HepG2 (cell line): ENCODE measurements at regions not wholly inside any gene's neighbourhood (a gene's known extent, or its start where the extent isn't known, plus 50 kb on each side); places are given as distances from the start of the nearest gene placed in this dataset.

ENCODE experiments used
- ATAC-seq: fragments of 200-7000 bp; cut with Tn5 transposase; 3 replicates; pipeline ENCODE4 v1.9.1; 2020; ENCODE audit warnings: mild to moderate bottlenecking, moderate library complexity
- BruUV-seq: library from RNA; stranded (reverse); fragments of 400-500 nt; replicated peaks from 2 replicates; lab custom pipeline; 2021; lab: Mats Ljungman, UMichigan
- CTCF ChIA-PET: fragments of 300-600 bp; formaldehyde crosslinking; extraction: SDS; loops from one replicate; lab custom pipeline; 2021; ENCODE audit warnings: low total read pairs, inconsistent platforms, low intra/inter-chr PET ratio; lab: Yijun Ruan, JAX
- POLR2A ChIA-PET: fragments of 350-600 bp; sonication (Branson Sonifier 250); formaldehyde crosslinking; loops from one replicate; lab custom pipeline; 2020; ENCODE audit warnings: antibody characterized with exemption, inconsistent platforms; lab: Yijun Ruan, JAX
- DNase-seq: peaks from one replicate; pipeline ENCODE4 v3.0.0-alpha.2; 2015; ENCODE audit warnings: low spot score
- FAIRE-seq: peaks from 3 replicates; lab custom pipeline; 2011; peaks lifted over from hg19 to GRCh38; lab: Jason Lieb, UNC
- H2AFZ ChIP-seq: one replicate; pipeline ENCODE4 v1.6.1; 2011; ENCODE audit warnings: low read length, inconsistent platforms
- H3K27ac ChIP-seq: fragments of 300-600 bp; 3 replicates; pipeline ENCODE4 v1.8.0; 2011; ENCODE audit warnings: mixed run types, mild to moderate bottlenecking, mixed read lengths, low read length, inconsistent platforms; ENCODE audit not compliant: insufficient read depth; ENCODE audit errors: extremely low read length
- H3K27me3 ChIP-seq, 2 experiments: fragments of 200-600 bp in 1 of 2; 2 replicates in 1 of 2; 3 replicates in 1 of 2; pipeline versions ENCODE4 v1.6.0 to v1.8.0; 2011; ENCODE audit warnings: low read length in 2 of 2, mild to moderate bottlenecking in 2 of 2, moderate library complexity in 2 of 2, inconsistent platforms in 1 of 2; ENCODE audit not compliant: insufficient read depth in 2 of 2, control insufficient read depth in 1 of 2
- H3K36me3 ChIP-seq, 2 experiments: fragments of 200-600 bp in 1 of 2; replicated peaks in 1 of 2; 2 replicates in 1 of 2; 3 replicates in 1 of 2; pipeline versions ENCODE4 v1.5.1 to v1.8.0; 2011; ENCODE audit warnings: low read length in 2 of 2, inconsistent platforms in 1 of 2; ENCODE audit not compliant: insufficient read depth in 2 of 2, control insufficient read depth in 1 of 2
- H3K4me1 ChIP-seq: 2 replicates; pipeline ENCODE4 v1.5.1; 2012; ENCODE audit warnings: low read length, inconsistent platforms; ENCODE audit not compliant: insufficient read depth
- H3K4me2 ChIP-seq: 2 replicates; pipeline ENCODE4 v1.6.0; 2011; ENCODE audit warnings: low read depth, low read length, inconsistent platforms
- H3K4me3 ChIP-seq, 3 experiments: fragments of 200-600 bp in 1 of 3; sonication (generic), shearing (Covaris generic) in 1 of 3; replicated peaks in 1 of 3; 2 replicates each; pipeline ENCODE4 v1.5.1; 2011 to 2016; ENCODE audit warnings: low read length in 3 of 3, inconsistent platforms in 2 of 3, low read depth in 2 of 3, mild to moderate bottlenecking in 2 of 3, control low read depth in 1 of 3, mixed read lengths in 1 of 3; ENCODE audit not compliant: insufficient read depth in 1 of 3
- H3K79me2 ChIP-seq: one replicate; pipeline ENCODE4 v1.6.1; 2011; ENCODE audit warnings: low read length, inconsistent platforms; ENCODE audit not compliant: insufficient read depth
- H3K9ac ChIP-seq: 2 replicates; pipeline ENCODE4 v1.6.0; 2011; ENCODE audit warnings: mild to moderate bottlenecking, low read depth, low read length, inconsistent platforms; ENCODE audit not compliant: insufficient read depth
- H3K9me3 ChIP-seq: 2 replicates; pipeline ENCODE4 v1.5.1; 2012; ENCODE audit warnings: mild to moderate bottlenecking, low read length
- H4K20me1 ChIP-seq: 2 replicates; pipeline ENCODE4 v1.6.0; 2011; ENCODE audit warnings: inconsistent platforms, mild to moderate bottlenecking, low read length, moderate library complexity; ENCODE audit not compliant: insufficient read depth
- DMTF1 ChIP-seq: sonication (generic); formaldehyde crosslinking; IDR thresholded peaks from 2 replicates; pipeline ENCODE4 v1.4.0; 2020; ENCODE audit warnings: mild to moderate bottlenecking, missing genetic modification reagents
- DNMT3B ChIP-seq: conservative IDR thresholded peaks from 2 replicates; pipeline ENCODE4 v1.6.1; 2016; ENCODE audit warnings: missing biosample characterization, control low read depth
- HNRNPH1 ChIP-seq: fragments of 200-400 bp; formaldehyde crosslinking; optimal IDR thresholded peaks from 2 replicates; pipeline ENCODE3; 2017; ENCODE audit warnings: mild to moderate bottlenecking, low read depth, low read length
- SKI ChIP-seq: fragments of 450-650 bp; IDR thresholded peaks from one replicate; pipeline ENCODE4 v1.6.1; 2018; ENCODE audit warnings: mild to moderate bottlenecking; ENCODE audit not compliant: partially characterized antibody
- SOX5 ChIP-seq: IDR thresholded peaks from 2 replicates; pipeline ENCODE4 v1.6.1; 2016; ENCODE audit warnings: borderline replicate concordance
- SUZ12 ChIP-seq: fragments of 150-350 bp; IDR thresholded peaks from 2 replicates; pipeline ENCODE4 v1.6.1; 2014; ENCODE audit warnings: low read depth, low read length
- TBX3 ChIP-seq: fragments of 450-650 bp; IDR thresholded peaks from 2 replicates; pipeline ENCODE4 v1.6.1; 2017; ENCODE audit warnings: antibody characterized with exemption, mild to moderate bottlenecking, inconsistent platforms, borderline replicate concordance
- ZC3H13 ChIP-seq: sonication (generic); formaldehyde crosslinking; IDR thresholded peaks from 2 replicates; pipeline ENCODE4 v1.8.1; 2023; ENCODE audit warnings: mild to moderate bottlenecking, missing genetic modification reagents, moderate library complexity
- ZNF317 ChIP-seq: sonication (generic); formaldehyde crosslinking; IDR thresholded peaks from 2 replicates; pipeline ENCODE4 v1.5.0; 2020; ENCODE audit warnings: mild to moderate bottlenecking, missing genetic modification reagents
- ZNF446 ChIP-seq: sonication (generic); formaldehyde crosslinking; IDR thresholded peaks from 2 replicates; pipeline ENCODE4 v1.5.0; 2020; ENCODE audit warnings: mild to moderate bottlenecking, missing genetic modification reagents
- in situ Hi-C: cut with HindIII; loops from 2 replicates; pipeline ENCODE4 v1.10.0; 2017; ENCODE audit warnings: low pct_unique_long_range_greater_than_20kb; ENCODE audit not compliant: extremely low pct_ligation_motif_present
- intact Hi-C: fragments of 100-400 bp; cut with micrococcal nuclease; formaldehyde crosslinking; loops from one replicate; pipeline ENCODE4 v1.10.0; 2022; ENCODE audit not compliant: unreplicated experiment
- TF ChIP-seq, protein P1 (sequence below), 2 experiments: sonication (generic) in 1 of 2; formaldehyde crosslinking in 1 of 2; IDR thresholded peaks; 2 replicates each; pipeline versions ENCODE4 v1.4.0 to v1.6.1; 2016 to 2020; ENCODE audit warnings: borderline replicate concordance in 1 of 2, low read depth in 1 of 2, mild to moderate bottlenecking in 1 of 2, missing genetic modification reagents in 1 of 2

DNA sequence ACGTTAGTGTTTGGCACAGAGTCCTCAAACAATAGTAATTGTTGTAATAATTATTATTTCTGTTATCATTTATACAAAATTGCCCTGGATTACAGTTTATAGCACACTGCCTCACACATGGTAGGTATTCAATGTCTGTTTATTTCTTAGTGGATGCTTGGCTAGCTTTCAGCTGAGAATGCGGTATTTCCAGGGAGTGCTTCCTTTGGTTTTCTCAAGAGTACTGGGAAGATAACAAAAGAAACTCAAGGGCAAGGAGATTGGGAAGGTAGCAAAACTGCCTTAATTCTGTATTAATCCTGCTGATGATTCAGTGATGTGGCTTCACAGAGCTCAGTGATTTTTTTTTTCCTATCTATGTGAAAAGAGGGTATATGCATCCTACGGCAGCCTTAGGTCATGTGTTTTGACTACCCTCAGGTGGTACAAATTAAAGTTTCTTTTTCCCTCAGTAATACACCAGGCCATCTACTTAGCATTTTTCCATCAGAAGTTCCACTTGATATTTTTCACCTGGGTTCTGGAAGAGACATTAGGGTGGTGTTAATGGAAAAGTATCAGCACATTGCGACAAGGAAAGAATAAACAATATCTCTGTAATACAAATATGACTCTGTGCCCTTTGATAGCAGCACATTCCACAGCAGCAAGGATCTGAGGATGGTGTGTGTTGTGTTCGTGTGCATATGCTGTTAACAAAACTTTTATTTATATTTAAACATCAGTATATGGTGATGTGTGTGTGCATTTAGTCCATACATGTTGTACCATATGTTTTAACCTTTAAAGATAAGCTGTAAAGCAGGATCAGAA lies 124.3 kb upstream of the RASGEF1B start (continued):
- TF ChIP-seq ZC3H13 (CRISPR knock-in tag) (no peak), SKI (no peak), ZNF317 (CRISPR knock-in tag) (no peak)

DNA sequence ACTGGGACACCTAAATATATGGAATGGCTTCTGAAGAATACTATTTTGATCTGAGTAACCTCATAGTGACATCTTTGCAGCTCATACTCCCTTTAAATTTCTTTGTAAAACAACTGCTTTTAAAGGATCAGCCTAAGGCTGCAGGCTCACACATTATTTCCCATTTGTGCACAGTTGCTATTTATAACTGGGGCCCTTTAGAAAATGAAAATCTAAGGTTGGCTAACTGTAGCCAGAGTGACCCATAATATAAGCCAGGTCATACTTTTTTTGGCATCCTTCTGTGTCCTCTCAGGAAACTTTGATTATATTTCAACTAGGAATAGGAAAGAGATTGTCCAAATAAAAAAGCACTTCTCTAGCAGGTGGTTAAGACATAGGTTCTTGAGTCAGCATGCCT lies 123.6 kb upstream of the RASGEF1B start:
- Histone ChIP-seq H3K79me2 (no peaks in the 10 kb centered on the region), H3K4me2 (no peak overlapping the region), H3K27me3 (no peaks in the 10 kb centered on the region), H3K27ac (no peak overlapping the region), H2AFZ (no peak overlapping the region), H3K4me1 (no peaks in the 10 kb centered on the region), H3K9ac (no peak overlapping the region), H3K4me3 (no peak overlapping the region), H3K36me3 (no peaks in the 10 kb centered on the region), H3K9me3 (no peaks in the 10 kb centered on the region), H4K20me1 (no peaks in the 10 kb centered on the region)
- in situ Hi-C loops (no loop called here), intact Hi-C loops (no loop called here)
- ATAC-seq (no peak), FAIRE-seq (no peak), DNase-seq (no peak)
- POLR2A ChIA-PET: no interaction called here
- CTCF ChIA-PET: no interaction called here
- no TSS peak for BruUV-seq
- TF ChIP-seq SUZ12 (no peak), DNMT3B (CRISPR knock-in tag) (no peak), ZNF446 (no peak), SOX5 (CRISPR knock-in tag) (no peak), DMTF1 (CRISPR knock-in tag) (no peak), HNRNPH1 (no peak), TBX3 (no peak)
- TF ChIP-seq, protein P1, sequence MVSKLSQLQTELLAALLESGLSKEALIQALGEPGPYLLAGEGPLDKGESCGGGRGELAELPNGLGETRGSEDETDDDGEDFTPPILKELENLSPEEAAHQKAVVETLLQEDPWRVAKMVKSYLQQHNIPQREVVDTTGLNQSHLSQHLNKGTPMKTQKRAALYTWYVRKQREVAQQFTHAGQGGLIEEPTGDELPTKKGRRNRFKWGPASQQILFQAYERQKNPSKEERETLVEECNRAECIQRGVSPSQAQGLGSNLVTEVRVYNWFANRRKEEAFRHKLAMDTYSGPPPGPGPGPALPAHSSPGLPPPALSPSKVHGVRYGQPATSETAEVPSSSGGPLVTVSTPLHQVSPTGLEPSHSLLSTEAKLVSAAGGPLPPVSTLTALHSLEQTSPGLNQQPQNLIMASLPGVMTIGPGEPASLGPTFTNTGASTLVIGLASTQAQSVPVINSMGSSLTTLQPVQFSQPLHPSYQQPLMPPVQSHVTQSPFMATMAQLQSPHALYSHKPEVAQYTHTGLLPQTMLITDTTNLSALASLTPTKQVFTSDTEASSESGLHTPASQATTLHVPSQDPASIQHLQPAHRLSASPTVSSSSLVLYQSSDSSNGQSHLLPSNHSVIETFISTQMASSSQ (IDR thresholded peaks at IDR 0.05; ENCODE audit: low read depth): no peak
- TF ChIP-seq, protein P1 (CRISPR knock-in tag; IDR thresholded peaks at IDR 0.05; ENCODE audit: borderline replicate concordance): no peak
